ENCODE measurements at regions not wholly inside any gene's neighbourhood (a gene's known extent, or its start where the extent isn't known, plus 50 kb on each side); places are given as distances from the start of the nearest gene placed in this dataset.

DNA sequence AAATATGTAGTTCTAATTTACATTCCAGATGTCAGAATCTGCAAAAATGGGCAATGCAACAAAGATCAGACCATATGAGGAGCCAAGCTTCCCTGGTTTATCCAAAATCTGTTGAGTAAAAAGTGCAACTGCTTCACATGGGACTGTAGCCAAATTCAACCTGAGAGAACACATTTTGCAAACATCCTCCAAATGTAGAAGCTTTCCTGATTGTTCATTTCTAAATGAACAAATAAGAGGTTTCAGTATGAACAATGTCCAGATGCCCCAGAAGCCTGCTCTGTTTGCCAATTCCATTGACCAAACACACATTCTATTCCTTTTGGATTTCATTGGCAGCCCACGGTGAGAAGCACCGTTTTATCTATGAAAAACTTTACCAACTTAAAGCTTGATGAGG, 117.9 kb upstream of the OSR1 start:
- Mint-ChIP-seq H3K4me3 (no peak overlapping the region), H3K9me3 (no peaks in the 10 kb centered on the region), H3K36me3 (ENCODE audit: low read depth) (no peaks in the 10 kb centered on the region), H3K27ac (no peak overlapping the region), H3K27me3 (ENCODE audit: insufficient read depth) (no peaks in the 10 kb centered on the region), H3K4me1 (no peaks in the 10 kb centered on the region)
- Histone ChIP-seq H3K9ac (ENCODE audit: extremely low read depth, low read length, poor library complexity, severe bottlenecking) (no peak overlapping the region), H3K27ac (ENCODE audit: low read depth, low read length) (no peak overlapping the region), H3K4me1 (ENCODE audit: control insufficient read depth, insufficient read depth, low read length) (no peaks in the 10 kb centered on the region), H3K27me3 (ENCODE audit: control insufficient read depth, insufficient read depth, low read length, poor library complexity, severe bottlenecking) (no peaks in the 10 kb centered on the region), H3K9me3 (ENCODE audit: control insufficient read depth, low read length) (no peaks in the 10 kb centered on the region), H3K36me3 (ENCODE audit: control insufficient read depth, insufficient read depth, low read length) (no peaks in the 10 kb centered on the region), H3K4me3 (ENCODE audit: low read length) (no peak overlapping the region)
- TF ChIP-seq, protein P1, sequence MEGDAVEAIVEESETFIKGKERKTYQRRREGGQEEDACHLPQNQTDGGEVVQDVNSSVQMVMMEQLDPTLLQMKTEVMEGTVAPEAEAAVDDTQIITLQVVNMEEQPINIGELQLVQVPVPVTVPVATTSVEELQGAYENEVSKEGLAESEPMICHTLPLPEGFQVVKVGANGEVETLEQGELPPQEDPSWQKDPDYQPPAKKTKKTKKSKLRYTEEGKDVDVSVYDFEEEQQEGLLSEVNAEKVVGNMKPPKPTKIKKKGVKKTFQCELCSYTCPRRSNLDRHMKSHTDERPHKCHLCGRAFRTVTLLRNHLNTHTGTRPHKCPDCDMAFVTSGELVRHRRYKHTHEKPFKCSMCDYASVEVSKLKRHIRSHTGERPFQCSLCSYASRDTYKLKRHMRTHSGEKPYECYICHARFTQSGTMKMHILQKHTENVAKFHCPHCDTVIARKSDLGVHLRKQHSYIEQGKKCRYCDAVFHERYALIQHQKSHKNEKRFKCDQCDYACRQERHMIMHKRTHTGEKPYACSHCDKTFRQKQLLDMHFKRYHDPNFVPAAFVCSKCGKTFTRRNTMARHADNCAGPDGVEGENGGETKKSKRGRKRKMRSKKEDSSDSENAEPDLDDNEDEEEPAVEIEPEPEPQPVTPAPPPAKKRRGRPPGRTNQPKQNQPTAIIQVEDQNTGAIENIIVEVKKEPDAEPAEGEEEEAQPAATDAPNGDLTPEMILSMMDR (conservative IDR thresholded peaks at IDR 0.05) = no peak
- no peak for DNase-seq
- 100% methylated on average over 2 of the region's 2 CpGs for WGBS, 2 experiments (ENCODE audit: insufficient coverage in 1 of 2, insufficient read length in 1 of 2)

DNA sequence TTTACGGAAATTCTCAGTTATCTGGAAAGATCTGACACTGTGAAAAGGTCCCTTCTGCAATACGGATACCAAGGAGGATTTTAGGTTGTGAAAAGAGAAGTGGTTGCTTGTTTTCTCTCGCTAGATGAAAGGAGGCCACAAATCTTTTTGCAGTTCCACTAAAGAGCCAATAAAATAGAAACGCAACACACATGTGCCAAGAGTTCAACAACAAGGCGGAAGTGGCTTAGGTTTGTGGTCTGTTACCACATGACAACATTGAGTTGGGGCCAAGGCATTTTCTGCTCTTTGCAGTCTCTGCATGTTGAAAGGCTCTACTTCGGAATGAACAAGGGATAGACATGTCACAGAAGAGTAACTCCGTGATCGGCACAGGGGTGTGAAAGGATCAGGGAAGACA, 115.7 kb upstream of the OSR1 start:
- Mint-ChIP-seq H3K4me3 (no peak overlapping the region), H3K4me1 (no peaks in the 10 kb centered on the region), H3K27ac (no peak overlapping the region), H3K9me3 (no peaks in the 10 kb centered on the region), H3K27me3 (ENCODE audit: insufficient read depth) (no peaks in the 10 kb centered on the region), H3K36me3 (ENCODE audit: low read depth) (no peaks in the 10 kb centered on the region)
- Histone ChIP-seq H3K27ac (ENCODE audit: low read depth, low read length) (no peak overlapping the region), H3K9ac (ENCODE audit: extremely low read depth, low read length, poor library complexity, severe bottlenecking) (no peak overlapping the region), H3K9me3 (ENCODE audit: control insufficient read depth, low read length) (no peaks in the 10 kb centered on the region), H3K27me3 (ENCODE audit: control insufficient read depth, insufficient read depth, low read length, poor library complexity, severe bottlenecking) (no peaks in the 10 kb centered on the region), H3K4me3 (ENCODE audit: low read length) (no peak overlapping the region), H3K4me1 (ENCODE audit: control insufficient read depth, insufficient read depth, low read length) (no peaks in the 10 kb centered on the region), H3K36me3 (ENCODE audit: control insufficient read depth, insufficient read depth, low read length) (no peaks in the 10 kb centered on the region)
- TF ChIP-seq, protein P1 (conservative IDR thresholded peaks at IDR 0.05) = no peak
- WGBS, 2 experiments (ENCODE audit: insufficient coverage in 1 of 2, insufficient read length in 1 of 2) = 96% methylated on average over 7 to 8 of the region's 8 CpGs
- no peak for DNase-seq

DNA sequence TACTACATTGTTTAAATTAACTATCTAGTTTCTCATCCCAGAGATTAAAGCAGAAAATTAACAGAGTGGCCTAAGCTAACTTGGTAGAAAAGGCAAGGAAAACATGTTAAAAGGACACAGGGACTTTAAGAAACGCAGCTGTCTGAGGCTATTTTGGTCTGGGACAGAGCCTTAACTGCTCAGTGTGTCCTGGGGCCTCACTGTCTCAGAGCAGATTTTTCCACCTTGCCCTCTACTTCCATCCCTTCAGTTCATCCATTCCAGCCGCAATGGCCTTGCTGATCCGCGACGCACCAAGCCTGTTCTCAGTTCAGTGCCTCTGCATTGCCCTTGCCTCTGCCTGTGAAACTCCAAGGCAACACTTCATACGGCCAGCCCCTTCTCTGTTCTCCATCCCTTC, 114.9 kb upstream of the OSR1 start:
- H3K4me3 Mint-ChIP-seq = no peak overlapping the region
- TF ChIP-seq, protein P1 (conservative IDR thresholded peaks at IDR 0.05) = no peak

More for the DNA sequence above, 114.9 kb upstream of the OSR1 start:
- no peak for DNase-seq
- Mint-ChIP-seq H3K4me1 (no peaks in the 10 kb centered on the region), H3K27me3 (ENCODE audit: insufficient read depth) (no peaks in the 10 kb centered on the region), H3K9me3 (no peaks in the 10 kb centered on the region), H3K27ac (no peak overlapping the region), H3K36me3 (ENCODE audit: low read depth) (no peaks in the 10 kb centered on the region)
- Histone ChIP-seq H3K9ac (ENCODE audit: extremely low read depth, low read length, poor library complexity, severe bottlenecking) (no peak overlapping the region), H3K4me1 (ENCODE audit: control insufficient read depth, insufficient read depth, low read length) (no peaks in the 10 kb centered on the region), H3K27ac (ENCODE audit: low read depth, low read length) (no peak overlapping the region), H3K4me3 (ENCODE audit: low read length) (no peak overlapping the region), H3K36me3 (ENCODE audit: control insufficient read depth, insufficient read depth, low read length) (no peaks in the 10 kb centered on the region), H3K9me3 (ENCODE audit: control insufficient read depth, low read length) (no peaks in the 10 kb centered on the region), H3K27me3 (ENCODE audit: control insufficient read depth, insufficient read depth, low read length, poor library complexity, severe bottlenecking) (no peaks in the 10 kb centered on the region)
- 77 to 93% methylated on average over 5 to 6 of the region's 6 CpGs for WGBS, 2 experiments (ENCODE audit: insufficient coverage in 1 of 2, insufficient read length in 1 of 2)
